Endothelial cell of umbilical vein (primary cell): ENCODE measurements at regions not wholly inside any gene's neighbourhood (a gene's known extent, or its start where the extent isn't known, plus 50 kb on each side); places are given as distances from the start of the nearest gene placed in this dataset.

Source experiments
- CTCF ChIP-seq, 2 donors: IDR thresholded peaks; 1 replicate in 1 of 2; 2 replicates in 1 of 2; pipeline ENCODE4 v1.5.1; 2011; ENCODE audit warnings: low read length in 2 of 2, mild to moderate bottlenecking in 2 of 2, moderate library complexity in 2 of 2, control low read depth in 1 of 2, inconsistent platforms in 1 of 2, low read depth in 1 of 2; ENCODE audit not compliant: insufficient read depth in 1 of 2; ENCODE audit errors: extremely low read depth in 1 of 2
- MAX ChIP-seq: IDR thresholded peaks from 2 replicates; pipeline ENCODE4 v1.6.1; 2011; ENCODE audit not compliant: insufficient read depth, insufficient read length
- MYC ChIP-seq: IDR thresholded peaks from one replicate; pipeline ENCODE4 v1.6.1; 2011; ENCODE audit warnings: mild to moderate bottlenecking, low read depth, low read length

- TF ChIP-seq MYC = no peak
- TF ChIP-seq MAX = no peak
- TF ChIP-seq CTCF (IDR thresholded peaks at IDR 0.05; ENCODE audit: extremely low read depth in 1 of 2, insufficient read depth in 1 of 2, low read depth in 1 of 2, low read length in 2 of 2) = no peak
These were observed 294.6 kb downstream of the MIAT start for GRCh38 chr22:26952004-26952403.
